OCI-LY1 (cell line): ENCODE measurements at regions not wholly inside any gene's neighbourhood (a gene's known extent, or its start where the extent isn't known, plus 50 kb on each side); places are given as distances from the start of the nearest gene placed in this dataset.

Experiments used
- H2AFZ ChIP-seq: fragments of 200-600 bp; sonication (generic), shearing (Covaris generic); 2 replicates; pipeline ENCODE4 v1.6.0; 2014; ENCODE audit warnings: antibody characterized with exemption, mild to moderate bottlenecking, low read length
- H3F3A ChIP-seq: fragments of 200-600 bp; sonication (generic), shearing (Covaris generic); 2 replicates; pipeline ENCODE4 v1.6.0; 2014; ENCODE audit warnings: mild to moderate bottlenecking, antibody characterized with exemption, low read length, moderate library complexity; ENCODE audit not compliant: insufficient read depth
- H3K27ac ChIP-seq: fragments of 200-600 bp; sonication (generic); 2 replicates; pipeline ENCODE4 v1.5.1; 2014; ENCODE audit warnings: low read length, mixed run types, mild to moderate bottlenecking, low read depth; ENCODE audit not compliant: poor library complexity, severe bottlenecking
- H3K27me3 ChIP-seq: fragments of 200-600 bp; sonication (generic); 2 replicates; pipeline ENCODE4 v1.6.0; 2014; ENCODE audit warnings: antibody characterized with exemption, mild to moderate bottlenecking, low read length, moderate library complexity; ENCODE audit not compliant: insufficient read depth
- H3K36me3 ChIP-seq: fragments of 200-600 bp; sonication (generic); 2 replicates; pipeline ENCODE4 v1.6.1; 2014; ENCODE audit warnings: mild to moderate bottlenecking, antibody characterized with exemption, low read length, moderate library complexity, mixed read lengths; ENCODE audit not compliant: insufficient read depth
- H3K4me1 ChIP-seq: fragments of 200-600 bp; sonication (generic); 2 replicates; pipeline ENCODE4 v1.5.1; 2014; ENCODE audit warnings: mild to moderate bottlenecking, low read length, moderate library complexity; ENCODE audit not compliant: insufficient read depth, severe bottlenecking
- H3K4me2 ChIP-seq: fragments of 200-600 bp; sonication (generic), shearing (Covaris generic); 2 replicates; pipeline ENCODE4 v1.6.1; 2014; ENCODE audit warnings: low read length
- H3K4me3 ChIP-seq: fragments of 200-600 bp; sonication (generic); 2 replicates; pipeline ENCODE4 v1.5.1; 2014; ENCODE audit warnings: low read length, low read depth, mild to moderate bottlenecking, mixed read lengths; ENCODE audit not compliant: poor library complexity, severe bottlenecking
- H3K79me2 ChIP-seq: fragments of 200-600 bp; shearing (Covaris generic); 2 replicates; pipeline ENCODE4 v1.6.1; 2016; ENCODE audit warnings: mixed run types, low read length, mixed read lengths; ENCODE audit not compliant: insufficient read depth
- H3K9ac ChIP-seq: fragments of 200-600 bp; sonication (generic), shearing (Covaris generic); 2 replicates; pipeline ENCODE4 v1.6.1; 2014; ENCODE audit warnings: mild to moderate bottlenecking, low read length, mixed read lengths
- H3K9me2 ChIP-seq: fragments of 200-600 bp; sonication (generic), shearing (Covaris generic); 2 replicates; pipeline ENCODE4 v1.6.1; 2014; ENCODE audit warnings: low read depth, mild to moderate bottlenecking, low read length, mixed read lengths
- H3K9me3 ChIP-seq: fragments of 200-600 bp; shearing (Covaris generic); 2 replicates; pipeline ENCODE4 v1.6.1; 2014; ENCODE audit warnings: low read length, mixed read lengths
- H4K20me1 ChIP-seq: fragments of 200-600 bp; sonication (generic), shearing (Covaris generic); 2 replicates; pipeline ENCODE4 v1.6.0; 2016; ENCODE audit warnings: mild to moderate bottlenecking, low read length; ENCODE audit not compliant: insufficient read depth
- CTCF ChIP-seq: fragments of 200-600 bp; sonication (generic), shearing (Covaris generic); IDR thresholded peaks from 2 replicates; pipeline ENCODE4 v1.5.1; 2017; ENCODE audit warnings: mild to moderate bottlenecking, antibody characterized with exemption, low read length, moderate library complexity, mixed read lengths
- EZH2 ChIP-seq: fragments of 200-600 bp; sonication (generic), shearing (Covaris generic); IDR thresholded peaks from 2 replicates; pipeline ENCODE4 v1.8.0; 2017; ENCODE audit warnings: borderline replicate concordance, mixed run types, mild to moderate bottlenecking, antibody characterized with exemption, low read length, moderate library complexity, mixed read lengths

- Histone ChIP-seq H3K9me3 (no peaks in the 10 kb centered on the region), H3K79me2 (no peaks in the 10 kb centered on the region), H3K27ac (no peak overlapping the region), H3K27me3 (no peaks in the 10 kb centered on the region; the same call in 1 of the 2 replicates), H3K4me1 (no peaks in the 10 kb centered on the region), H2AFZ (no peak overlapping the region), H3K36me3 (no peaks in the 10 kb centered on the region), H3K9me2 (no peaks in the 10 kb centered on the region), H3K4me2 (no peak overlapping the region), H3K4me3 (no peak overlapping the region), H3F3A (no peaks in the 10 kb centered on the region), H4K20me1 (no peaks in the 10 kb centered on the region), H3K9ac (no peak overlapping the region)
- TF ChIP-seq CTCF = no peak
- no peak for TF ChIP-seq EZH2
Measured at GRCh38 chr16:80375513-80375912, 165.3 kb upstream of the DYNLRB2 start.

GRCh38 chr16:80372341-80372740 lies 168.5 kb upstream of the DYNLRB2 start:
- H3K79me2 ChIP-seq = no peaks in the 10 kb centered on the region
- H3K9ac ChIP-seq = no peak overlapping the region
- H3K27me3 ChIP-seq = no peaks in the 10 kb centered on the region
- no peaks in the 10 kb centered on the region for H3K36me3 ChIP-seq
- no peak for TF ChIP-seq EZH2
- no peak for TF ChIP-seq CTCF
- H3K4me1 ChIP-seq = no peaks in the 10 kb centered on the region
- no peaks in the 10 kb centered on the region for H3K9me3 ChIP-seq
- H2AFZ ChIP-seq = no peak overlapping the region
- no peak overlapping the region for H3K27ac ChIP-seq
- no peak overlapping the region for H3K4me2 ChIP-seq
- H3F3A ChIP-seq = no peaks in the 10 kb centered on the region
- no peak overlapping the region for H3K4me3 ChIP-seq
- H4K20me1 ChIP-seq = no peaks in the 10 kb centered on the region
- H3K9me2 ChIP-seq = no peaks in the 10 kb centered on the region

DNA sequence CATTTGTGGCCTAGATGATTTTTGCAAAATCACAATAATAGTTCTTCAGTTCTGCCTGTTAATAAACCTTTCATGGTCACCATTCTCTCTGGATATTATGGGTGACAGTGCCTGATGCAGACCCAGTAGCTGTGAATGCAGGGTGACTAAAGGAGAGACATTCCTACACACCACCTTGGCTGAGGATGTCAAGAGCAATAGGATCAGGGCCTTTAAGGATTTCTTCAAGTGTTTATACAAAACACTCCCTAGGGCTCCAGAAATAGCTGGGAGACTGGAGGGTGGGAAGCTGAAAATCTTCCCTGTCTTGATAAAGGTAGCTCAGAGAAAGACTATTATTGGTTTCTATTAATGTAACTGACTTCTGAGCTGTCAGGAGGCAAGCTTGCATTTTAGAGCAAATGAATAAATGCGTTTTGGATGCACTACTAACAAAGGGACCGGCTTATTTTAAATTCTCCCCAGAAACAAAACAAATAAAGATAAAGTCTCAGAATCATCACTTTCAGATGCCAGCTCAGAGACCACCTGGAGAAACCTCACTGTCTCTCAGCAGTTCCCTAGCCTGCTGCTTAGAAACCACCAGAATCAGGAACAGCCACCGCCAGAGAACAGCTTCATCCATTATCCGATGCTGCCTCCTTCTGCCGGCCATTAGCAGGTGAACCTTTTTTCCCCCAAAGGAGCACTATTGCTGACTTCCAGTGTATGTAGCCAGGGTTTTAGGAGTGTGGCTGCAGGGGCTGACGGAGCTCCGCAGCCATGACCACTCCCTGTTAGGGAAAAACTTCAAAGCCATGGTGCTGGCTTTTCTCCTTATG lies 171.4 kb upstream of the DYNLRB2 start:
- no peak for TF ChIP-seq CTCF
- no peak for TF ChIP-seq EZH2
- Histone ChIP-seq H3K4me2 (no peak overlapping the region), H3K4me3 (no peak overlapping the region), H3K9me2 (no peaks in the 10 kb centered on the region), H2AFZ (no peak overlapping the region), H3K79me2 (no peaks in the 10 kb centered on the region), H3K9me3 (no peaks in the 10 kb centered on the region), H3K36me3 (no peaks in the 10 kb centered on the region), H4K20me1 (no peaks in the 10 kb centered on the region), H3K27me3 (no peaks in the 10 kb centered on the region), H3F3A (no peaks in the 10 kb centered on the region), H3K9ac (no peak overlapping the region), H3K4me1 (no peaks in the 10 kb centered on the region), H3K27ac (no peak overlapping the region)
